ENCODE measurements at regions not wholly inside any gene's neighbourhood (a gene's known extent, or its start where the extent isn't known, plus 50 kb on each side); places are given as distances from the start of the nearest gene placed in this dataset.

GRCh38 chr21:34196996-34197395 is 123.6 kb downstream of the MRPS6 start (continued):
- TF ChIP-seq CHD7 (IDR thresholded peaks at IDR 0.05; ENCODE audit: insufficient replicate concordance, low read length) (no peak), RXRA (IDR thresholded peaks at IDR 0.05; ENCODE audit: insufficient read depth, low read depth, low read length) (no peak), SUZ12 (IDR thresholded peaks at IDR 0.05; ENCODE audit: low read length) (no peak), KDM5A (IDR thresholded peaks at IDR 0.05; ENCODE audit: low read length) (no peak), CTBP2 (IDR thresholded peaks at IDR 0.05; ENCODE audit: borderline replicate concordance, insufficient read depth, insufficient read length, low read length) (no peak), PHF8 (conservative IDR thresholded peaks at IDR 0.05; ENCODE audit: low read depth, low read length) (no peak)

Data from H1 (cell line).